Testis (tissue), 2 donors: ENCODE measurements at regions not wholly inside any gene's neighbourhood (a gene's known extent, or its start where the extent isn't known, plus 50 kb on each side); places are given as distances from the start of the nearest gene placed in this dataset.

Experiments
- DNase-seq: peaks from one replicate; pipeline ENCODE4 v3.0.0-alpha.2; 2019
- H3K27ac ChIP-seq, 2 donors: fragments of 200-600 bp; sonication (generic); one replicate each; pipeline ENCODE4 v1.5.1; 2019
- H3K27me3 ChIP-seq: fragments of 200-600 bp; sonication (generic); one replicate; pipeline ENCODE4 v1.5.1; 2019
- H3K36me3 ChIP-seq: fragments of 200-600 bp; sonication (generic); one replicate; pipeline ENCODE4 v1.5.1; 2017; ENCODE audit warnings: low read depth; ENCODE audit errors: missing control alignments
- H3K4me1 ChIP-seq: fragments of 200-600 bp; sonication (generic); one replicate; pipeline ENCODE4 v1.5.1; 2019
- H3K4me3 ChIP-seq, 2 donors: fragments of 200-600 bp; sonication (generic); one replicate each; pipeline ENCODE4 v1.5.1; 2017 to 2019
- H3K9me3 ChIP-seq: fragments of 200-600 bp; sonication (generic); one replicate; pipeline ENCODE4 v1.5.1; 2017
- CTCF ChIP-seq, 3 experiments: fragments of 450-650 bp in 2 of 3; fragments of 200-600 bp in 1 of 3; sonication (generic) in 1 of 3; IDR thresholded peaks; one replicate each; pipeline ENCODE4 v1.5.1; 2016 to 2019; ENCODE audit warnings: antibody characterized with exemption in 3 of 3, mild to moderate bottlenecking in 2 of 3, moderate library complexity in 1 of 3
- POLR2A ChIP-seq: fragments of 450-650 bp; IDR thresholded peaks from one replicate; pipeline ENCODE4 v1.6.1; 2017; ENCODE audit warnings: antibody characterized with exemption, mild to moderate bottlenecking, moderate library complexity
- WGBS, 2 donors: methylation state at CpG; one replicate each; pipeline ENCODE4 v1.1.5; 2018; 5-methylcytosine and 5-hydroxymethylcytosine counted together
- intact Hi-C: fragments of 100-400 bp; cut with DNase I; formaldehyde crosslinking; loops from one replicate; pipeline ENCODE4 v1.15.1; 2023; ENCODE audit warnings: low total_unique reads

- H3K36me3 ChIP-seq: no peaks in the 10 kb centered on the region
- no peak overlapping the region for H3K27ac ChIP-seq
- WGBS, 2 donors: 47 to 79% methylated on average over 3 of the region's 3 CpGs
- DNase-seq: no peak
- H3K9me3 ChIP-seq: no peaks in the 10 kb centered on the region
- no peaks in the 10 kb centered on the region for H3K27me3 ChIP-seq
- TF ChIP-seq CTCF (IDR thresholded peaks at IDR 0.05) (no peak), POLR2A (no peak)
- no peaks in the 10 kb centered on the region for H3K4me1 ChIP-seq
- intact Hi-C loops: no loop called here
- H3K4me3 ChIP-seq: no peak overlapping the region
Observed at GRCh38 chr1:232404981-232405731, 224.8 kb downstream of the SIPA1L2 start.

GRCh38 chr1:232404227-232404626 is 225.7 kb downstream of the SIPA1L2 start:
- DNase-seq: no peak
- WGBS, 2 donors: 95 to 97% methylated on average over 3 of the region's 3 CpGs
- H3K36me3 ChIP-seq: no peaks in the 10 kb centered on the region
- H3K27me3 ChIP-seq: no peaks in the 10 kb centered on the region
- no peak overlapping the region for H3K4me3 ChIP-seq
- no peak overlapping the region for H3K27ac ChIP-seq
- no peaks in the 10 kb centered on the region for H3K9me3 ChIP-seq
- intact Hi-C loops: no loop called here
- H3K4me1 ChIP-seq: no peaks in the 10 kb centered on the region
- TF ChIP-seq POLR2A (no peak), CTCF (IDR thresholded peaks at IDR 0.05) (no peak)

GRCh38 chr1:232403017-232403714 is 226.8 kb downstream of the SIPA1L2 start:
- TF ChIP-seq CTCF (IDR thresholded peaks at IDR 0.05) (no peak), POLR2A (no peak)
- no peak overlapping the region for H3K27ac ChIP-seq
- no peak overlapping the region for H3K4me3 ChIP-seq
- intact Hi-C loops: no loop called here
- no peaks in the 10 kb centered on the region for H3K4me1 ChIP-seq
- no peaks in the 10 kb centered on the region for H3K36me3 ChIP-seq
- H3K27me3 ChIP-seq: no peaks in the 10 kb centered on the region
- whole genome bisulfite sequencing, 2 donors: 89 to 98% methylated on average over 6 to 9 of the region's 9 CpGs
- H3K9me3 ChIP-seq: no peaks in the 10 kb centered on the region
- no peak for DNase-seq

GRCh38 chr1:232398823-232399222 is 231.1 kb downstream of the SIPA1L2 start:
- no peaks in the 10 kb centered on the region for H3K27me3 ChIP-seq
- no peaks in the 10 kb centered on the region for H3K9me3 ChIP-seq
- TF ChIP-seq CTCF (IDR thresholded peaks at IDR 0.05) (no peak), POLR2A (no peak)
- WGBS, 2 donors: 95 to 97% methylated on average over 12 of the region's 12 CpGs
- intact Hi-C loops: no loop called here
- no peak overlapping the region for H3K4me3 ChIP-seq
- H3K27ac ChIP-seq: no peak overlapping the region
- no peaks in the 10 kb centered on the region for H3K4me1 ChIP-seq
- no peak for DNase-seq
- no peaks in the 10 kb centered on the region for H3K36me3 ChIP-seq
